ENCODE measurements at regions not wholly inside any gene's neighbourhood (a gene's known extent, or its start where the extent isn't known, plus 50 kb on each side); places are given as distances from the start of the nearest gene placed in this dataset.

DNA sequence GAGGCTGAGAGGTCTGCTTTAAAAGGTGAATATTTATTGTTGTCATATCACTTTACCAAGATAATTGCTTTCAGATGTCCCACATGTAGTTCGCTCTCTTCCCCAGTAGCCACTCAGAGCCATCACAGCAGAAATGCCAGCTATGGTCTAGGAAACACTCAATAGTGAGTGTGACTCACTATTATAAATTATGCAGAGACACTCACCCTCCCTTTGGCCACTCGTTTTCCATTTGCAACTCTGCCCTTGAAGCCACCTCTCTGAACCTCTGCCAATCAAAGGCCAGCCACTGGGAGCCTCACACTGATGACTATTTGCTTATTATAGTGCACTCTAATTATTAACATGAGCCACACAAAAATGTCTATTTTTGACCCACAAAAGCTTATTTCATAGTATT, 328.1 kb upstream of the ATP10A start:
- no peak for TF ChIP-seq GATA3 (IDR thresholded peaks at IDR 0.05; ENCODE audit: low read depth, low read length)
- TF ChIP-seq GATA2 (IDR thresholded peaks at IDR 0.05; ENCODE audit: low read depth, low read length), result no peak

Data from SH-SY5Y (cell line).